Fibroblast of peridontal ligament (primary cell): ENCODE measurements at regions not wholly inside any gene's neighbourhood (a gene's known extent, or its start where the extent isn't known, plus 50 kb on each side); places are given as distances from the start of the nearest gene placed in this dataset.
A peak's percentile ranks its signal among the peaks of the same experiment; 100 is the strongest.
"Not testable (repeated sequence)": the region's sequence is repeated elsewhere in the genome, so short reads cannot be mapped to it uniquely, and the experiment has no call there.

Experiments used
- DNase-seq: peaks from one replicate; pipeline ENCODE4 v3.0.0-alpha.2; 2010; ENCODE audit errors: extremely low read depth

- no peak for DNase-seq
Measured at GRCh38 chr12:89289720-89290119, 62.6 kb downstream of the DUSP6 start.

GRCh38 chr12:89288959-89289358 lies 63.3 kb downstream of the DUSP6 start:
- DNase-seq: no peak

DNA sequence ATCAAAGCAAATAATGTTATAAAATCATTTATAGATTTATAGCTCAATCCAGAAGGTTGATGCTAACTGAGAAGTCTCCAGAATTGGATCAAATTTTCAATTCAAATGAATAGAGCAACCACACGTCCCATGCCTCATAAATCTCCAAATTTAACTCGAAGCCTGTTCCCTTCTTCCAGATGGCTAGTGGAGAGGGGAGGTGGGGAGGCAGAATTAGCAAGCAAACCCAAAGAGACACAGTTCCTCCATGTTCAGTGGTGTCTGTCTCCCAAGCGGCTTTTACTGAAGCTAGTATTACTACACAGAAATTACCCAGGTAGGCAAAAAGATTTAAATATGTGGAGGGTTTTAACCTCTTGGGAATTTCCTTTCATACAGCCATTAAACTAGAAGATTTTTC lies 65.8 kb downstream of the DUSP6 start:
- no peak for DNase-seq

- DNase-seq: no peak
Measured at GRCh38 chr12:89281539-89281867, 70.8 kb downstream of the DUSP6 start.

- DNase-seq: no peak
Measured at GRCh38 chr12:89280833-89281538, 71.3 kb downstream of the DUSP6 start.

GRCh38 chr12:89279499-89279898 lies 72.8 kb downstream of the DUSP6 start:
- DNase-seq: no peak

- DNase-seq: no peak
Measured at GRCh38 chr12:89278862-89279261, 73.4 kb downstream of the DUSP6 start.

DNA sequence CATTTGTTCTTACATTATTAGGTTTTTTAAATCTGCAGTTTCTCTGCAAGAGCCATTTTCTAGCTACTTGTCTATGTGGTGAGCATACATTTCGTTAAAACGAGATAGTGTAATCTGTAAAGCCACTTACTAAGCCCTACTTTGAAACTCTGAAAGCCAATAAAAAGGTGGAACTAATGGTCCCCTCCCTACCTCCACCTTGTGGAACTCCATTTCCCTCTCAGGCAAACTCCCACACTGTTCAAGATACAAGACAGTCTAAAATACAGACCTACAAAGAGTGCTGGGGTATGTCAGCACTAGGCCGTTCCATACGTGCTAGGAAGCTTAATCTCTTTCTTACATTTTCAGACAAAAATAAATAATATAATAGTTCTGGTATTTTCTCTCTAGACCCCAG lies 74.1 kb downstream of the DUSP6 start:
- DNase-seq: no peak

DNA sequence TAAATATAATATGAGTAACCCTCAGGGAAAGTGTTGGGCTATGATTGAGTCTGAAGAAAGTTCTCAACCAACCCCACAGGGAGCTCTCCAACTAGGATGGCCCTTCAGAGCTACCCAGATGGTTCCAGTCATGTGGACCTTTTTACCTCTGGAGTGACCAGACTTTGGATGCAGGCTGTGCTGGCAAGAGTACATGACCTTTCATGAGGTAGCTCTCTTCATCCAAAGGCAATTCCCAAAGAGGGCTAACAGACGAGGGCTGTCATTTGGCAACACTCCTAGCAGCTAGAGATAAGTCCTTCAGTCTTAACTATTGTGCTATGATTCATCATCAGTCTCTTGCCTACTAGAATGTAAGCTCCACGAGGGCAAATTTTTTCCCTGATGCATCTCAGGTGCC lies 75.4 kb downstream of the DUSP6 start:
- DNase-seq: no peak

DNA sequence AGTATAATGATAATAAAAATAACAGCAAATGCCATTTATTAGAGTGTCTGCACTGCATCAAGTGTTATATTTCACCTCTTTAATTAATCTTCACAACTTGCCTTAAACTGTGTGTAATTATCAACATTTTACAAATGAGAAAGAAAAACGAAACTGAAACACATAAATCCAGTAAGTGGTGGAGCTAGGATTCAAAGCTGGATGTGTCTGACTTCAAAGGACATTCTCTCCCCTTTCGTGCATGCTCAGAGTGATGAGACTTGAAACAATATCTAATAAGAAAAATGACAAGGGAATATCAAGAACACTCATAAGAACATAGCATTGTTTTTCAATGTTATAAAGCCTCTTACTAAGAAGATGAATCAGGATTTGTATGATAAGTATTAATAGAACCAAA lies 78.8 kb downstream of the DUSP6 start:
- DNase-seq: no peak

- DNase-seq: no peak
Measured at GRCh38 chr12:89270548-89270947, 81.8 kb downstream of the DUSP6 start.

GRCh38 chr12:89269174-89269573 lies 83.1 kb downstream of the DUSP6 start:
- no peak for DNase-seq

- DNase-seq: no peak
Measured at GRCh38 chr12:89267404-89267803, 84.9 kb downstream of the DUSP6 start.

DNA sequence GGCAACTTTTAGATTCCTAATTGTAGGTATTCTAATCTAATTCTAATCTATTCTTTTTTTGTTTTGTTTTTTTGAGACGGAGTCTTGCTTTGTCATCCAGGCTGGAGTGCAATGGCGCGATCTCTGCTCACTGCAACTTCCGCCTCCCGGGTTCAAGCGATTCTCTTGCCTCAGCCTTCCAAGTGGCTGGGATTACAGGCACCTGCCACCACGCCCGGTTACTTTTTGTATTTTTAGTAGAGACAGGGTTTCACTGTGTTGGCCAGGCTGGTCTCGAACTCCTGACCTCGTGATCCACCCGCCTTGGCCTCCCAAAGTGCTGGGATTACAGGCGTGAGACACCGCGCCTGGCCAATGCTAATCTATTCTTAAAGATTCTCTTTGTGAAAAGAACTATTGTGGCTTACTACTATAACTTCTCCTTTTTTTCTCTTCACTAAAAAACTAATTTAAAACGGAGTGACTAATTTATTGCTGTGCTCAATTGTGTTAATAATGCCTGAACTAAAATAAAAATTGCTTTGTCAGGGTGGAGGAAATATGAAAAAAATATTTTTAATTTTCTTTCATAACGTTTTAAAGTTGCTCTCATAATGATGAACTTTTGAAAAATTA lies 85.6 kb downstream of the DUSP6 start:
- DNase-seq: not testable (repeated sequence)

GRCh38 chr12:89264837-89265236 lies 87.5 kb downstream of the DUSP6 start:
- DNase-seq: no peak

- DNase-seq: no peak
Measured at GRCh38 chr12:89263900-89264299, 88.4 kb downstream of the DUSP6 start.

- no peak for DNase-seq
Measured at GRCh38 chr12:89262855-89263552, 89.3 kb downstream of the DUSP6 start.

- DNase-seq: no peak
Measured at GRCh38 chr12:89261982-89262381, 90.3 kb downstream of the DUSP6 start.

DNA sequence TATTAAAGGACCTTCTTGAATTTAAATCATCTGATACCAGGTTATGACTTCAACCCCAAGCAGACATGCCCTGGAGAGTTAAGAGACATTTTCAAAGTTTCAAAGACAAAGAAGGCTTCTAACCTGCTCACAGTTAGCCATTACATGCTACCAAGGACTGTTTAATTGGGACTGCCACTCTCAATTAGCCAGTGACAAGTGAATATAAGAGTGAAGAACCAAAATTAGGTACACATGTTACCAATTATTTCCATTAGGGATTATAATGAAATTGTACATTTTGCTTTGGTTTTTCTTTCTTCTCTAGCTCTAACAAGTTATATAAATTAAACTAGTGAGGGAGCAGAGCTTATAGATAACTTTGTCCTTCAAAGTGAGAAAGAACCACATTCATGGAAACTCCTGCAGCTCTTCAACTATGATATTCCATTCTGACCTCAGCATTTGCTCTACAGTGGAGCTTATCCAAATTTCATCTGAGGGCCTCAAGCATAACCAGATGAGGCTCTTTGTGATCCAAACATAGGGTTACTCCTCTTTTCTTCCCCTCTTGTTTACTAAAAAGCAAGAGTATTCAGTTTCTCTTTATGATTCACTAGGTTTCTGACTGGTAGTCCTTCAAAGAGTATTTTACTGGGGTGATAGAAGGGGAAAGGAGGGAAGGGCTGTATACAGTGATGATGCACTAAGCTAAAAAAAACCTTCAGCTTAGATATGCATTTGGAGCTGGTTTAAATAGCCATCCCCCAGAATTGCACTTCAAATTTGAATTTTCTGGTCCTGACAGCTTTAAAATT lies 91.3 kb downstream of the DUSP6 start:
- peak; percentile 72 for DNase-seq

GRCh38 chr12:89259821-89260220 lies 92.5 kb downstream of the DUSP6 start:
- no peak for DNase-seq

- no peak for DNase-seq
Measured at GRCh38 chr12:89258240-89258969, 93.9 kb downstream of the DUSP6 start.

- no peak for DNase-seq
Measured at GRCh38 chr12:89257340-89257739, 95.0 kb downstream of the DUSP6 start.
